ENCODE measurements at regions not wholly inside any gene's neighbourhood (a gene's known extent, or its start where the extent isn't known, plus 50 kb on each side); places are given as distances from the start of the nearest gene placed in this dataset.

GRCh38 chr4:24640366-24640765 lies 56.0 kb upstream of the DHX15 start:
- TF ChIP-seq EZH2 (optimal IDR thresholded peaks at IDR 0.05; ENCODE audit: low read depth, low read length) (no peak), EZH2phosphoT487 (IDR thresholded peaks at IDR 0.05; ENCODE audit: low read length) (no peak), CTCF (IDR thresholded peaks at IDR 0.05; ENCODE audit: low read length) (no peak)
- no peaks in the 10 kb centered on the region for H3K36me3 ChIP-seq (replicated peaks; ENCODE audit: insufficient read depth, low read length)
- no peak overlapping the region for H3K4me3 ChIP-seq (ENCODE audit: low read length)
- H3K4me2 ChIP-seq (ENCODE audit: low read depth, low read length), result no peak overlapping the region
- no peak overlapping the region for H3K9ac ChIP-seq (ENCODE audit: low read length)
- no peaks in the 10 kb centered on the region for H4K20me1 ChIP-seq (ENCODE audit: insufficient read depth, low read length)
- H2AFZ ChIP-seq (ENCODE audit: low read length), result no peak overlapping the region
- H3K79me2 ChIP-seq (ENCODE audit: low read length), result no peaks in the 10 kb centered on the region
- no peaks in the 10 kb centered on the region for H3F3A ChIP-seq (ENCODE audit: insufficient read depth, low read length)
- H3K9me3 ChIP-seq (replicated peaks; ENCODE audit: insufficient read depth, low read length), result no peaks in the 10 kb centered on the region
- H3K9me2 ChIP-seq (replicated peaks; ENCODE audit: insufficient read depth, low read length), result no peaks in the 10 kb centered on the region
- DNase-seq, result no peak
- H3K27me3 ChIP-seq (replicated peaks; ENCODE audit: insufficient read depth, low read length), result no peaks in the 10 kb centered on the region
- H3K27ac ChIP-seq (ENCODE audit: low read length), result no peak overlapping the region
- H3K4me1 ChIP-seq (ENCODE audit: low read length), result no peaks in the 10 kb centered on the region

DNA sequence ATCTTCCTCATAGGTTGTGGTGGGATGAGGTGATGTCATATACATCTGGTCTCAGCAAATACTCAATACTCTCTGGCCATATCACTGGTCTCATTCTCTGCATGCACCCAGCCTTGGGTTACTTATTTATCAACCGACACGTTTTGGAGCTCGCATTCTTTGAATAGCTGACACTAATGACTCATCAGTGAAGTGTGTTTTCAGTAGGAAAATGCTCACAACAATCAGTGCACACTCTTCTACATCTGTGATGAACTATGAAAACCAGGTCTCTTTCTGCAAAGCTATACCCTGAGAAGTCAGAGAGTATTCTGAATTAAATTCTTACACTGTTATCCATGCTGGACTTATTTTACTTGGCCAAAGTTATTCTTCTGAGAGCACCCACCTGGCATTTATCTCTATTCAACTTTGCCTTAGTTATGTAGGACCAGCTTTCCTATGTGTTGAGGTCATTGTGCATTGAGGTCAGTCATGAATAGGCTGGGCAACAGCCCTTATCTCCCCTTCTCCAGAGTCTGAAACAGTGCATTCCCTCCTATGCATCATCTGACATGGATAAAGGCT lies 58.7 kb upstream of the DHX15 start:
- TF ChIP-seq EZH2 (optimal IDR thresholded peaks at IDR 0.05; ENCODE audit: low read depth, low read length) (no peak), CTCF (IDR thresholded peaks at IDR 0.05; ENCODE audit: low read length) (no peak), EZH2phosphoT487 (IDR thresholded peaks at IDR 0.05; ENCODE audit: low read length) (no peak)
- Histone ChIP-seq H3K4me2 (ENCODE audit: low read depth, low read length) (no peak overlapping the region), H3K9me3 (replicated peaks; ENCODE audit: insufficient read depth, low read length) (no peaks in the 10 kb centered on the region), H3K79me2 (ENCODE audit: low read length) (no peaks in the 10 kb centered on the region), H4K20me1 (ENCODE audit: insufficient read depth, low read length) (no peaks in the 10 kb centered on the region), H3K27ac (ENCODE audit: low read length) (no peak overlapping the region), H3K27me3 (replicated peaks; ENCODE audit: insufficient read depth, low read length) (no peaks in the 10 kb centered on the region), H3F3A (ENCODE audit: insufficient read depth, low read length) (no peaks in the 10 kb centered on the region), H3K9ac (ENCODE audit: low read length) (no peak overlapping the region), H3K36me3 (replicated peaks; ENCODE audit: insufficient read depth, low read length) (no peaks in the 10 kb centered on the region), H3K4me1 (ENCODE audit: low read length) (no peaks in the 10 kb centered on the region), H2AFZ (ENCODE audit: low read length) (no peak overlapping the region), H3K4me3 (ENCODE audit: low read length) (no peak overlapping the region), H3K9me2 (replicated peaks; ENCODE audit: insufficient read depth, low read length) (no peaks in the 10 kb centered on the region)
- no peak for DNase-seq

GRCh38 chr4:24643774-24644520 lies 59.6 kb upstream of the DHX15 start:
- Histone ChIP-seq H3K4me3 (ENCODE audit: low read length) (no peak overlapping the region), H3K79me2 (ENCODE audit: low read length) (no peaks in the 10 kb centered on the region), H3K9ac (ENCODE audit: low read length) (no peak overlapping the region), H3K4me2 (ENCODE audit: low read depth, low read length) (no peak overlapping the region), H3K4me1 (ENCODE audit: low read length) (no peaks in the 10 kb centered on the region), H3K27ac (ENCODE audit: low read length) (no peak overlapping the region), H3K27me3 (replicated peaks; ENCODE audit: insufficient read depth, low read length) (no peaks in the 10 kb centered on the region), H3K9me3 (replicated peaks; ENCODE audit: insufficient read depth, low read length) (no peaks in the 10 kb centered on the region), H3F3A (ENCODE audit: insufficient read depth, low read length) (no peaks in the 10 kb centered on the region), H4K20me1 (ENCODE audit: insufficient read depth, low read length) (no peaks in the 10 kb centered on the region), H3K36me3 (replicated peaks; ENCODE audit: insufficient read depth, low read length) (no peaks in the 10 kb centered on the region), H3K9me2 (replicated peaks; ENCODE audit: insufficient read depth, low read length) (no peaks in the 10 kb centered on the region), H2AFZ (ENCODE audit: low read length) (no peak overlapping the region)
- no peak for DNase-seq
- TF ChIP-seq EZH2 (optimal IDR thresholded peaks at IDR 0.05; ENCODE audit: low read depth, low read length) (no peak), EZH2phosphoT487 (IDR thresholded peaks at IDR 0.05; ENCODE audit: low read length) (no peak), CTCF (IDR thresholded peaks at IDR 0.05; ENCODE audit: low read length) (no peak)
